ENCODE measurements at regions not wholly inside any gene's neighbourhood (a gene's known extent, or its start where the extent isn't known, plus 50 kb on each side); places are given as distances from the start of the nearest gene placed in this dataset.

DNA sequence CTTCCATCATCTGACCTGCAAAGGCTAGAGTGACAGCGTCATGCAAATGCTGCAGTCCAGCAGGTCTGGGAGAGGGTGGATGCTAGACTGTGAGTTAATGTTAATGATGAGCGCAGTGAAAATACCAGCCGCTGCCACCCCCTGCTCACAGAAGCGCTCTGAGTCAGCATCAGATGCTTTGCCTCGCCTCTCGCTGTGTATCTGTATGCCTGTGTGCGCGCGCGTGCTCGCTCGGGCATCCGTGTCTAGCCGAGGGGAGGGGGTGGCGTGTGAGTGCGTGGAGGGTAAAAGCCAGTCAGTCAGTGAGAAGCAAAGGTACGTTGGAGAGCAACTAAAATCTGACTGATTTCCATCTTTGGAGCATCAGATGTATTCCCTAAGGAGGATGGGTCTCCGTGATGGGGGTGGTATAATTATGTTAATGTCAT, 858.7 kb downstream of the USP25 start:
- peak in 1 of 2 donors; percentile 40 for TF ChIP-seq POLR2A (IDR thresholded peaks at IDR 0.05)
- TF ChIP-seq, protein P1, sequence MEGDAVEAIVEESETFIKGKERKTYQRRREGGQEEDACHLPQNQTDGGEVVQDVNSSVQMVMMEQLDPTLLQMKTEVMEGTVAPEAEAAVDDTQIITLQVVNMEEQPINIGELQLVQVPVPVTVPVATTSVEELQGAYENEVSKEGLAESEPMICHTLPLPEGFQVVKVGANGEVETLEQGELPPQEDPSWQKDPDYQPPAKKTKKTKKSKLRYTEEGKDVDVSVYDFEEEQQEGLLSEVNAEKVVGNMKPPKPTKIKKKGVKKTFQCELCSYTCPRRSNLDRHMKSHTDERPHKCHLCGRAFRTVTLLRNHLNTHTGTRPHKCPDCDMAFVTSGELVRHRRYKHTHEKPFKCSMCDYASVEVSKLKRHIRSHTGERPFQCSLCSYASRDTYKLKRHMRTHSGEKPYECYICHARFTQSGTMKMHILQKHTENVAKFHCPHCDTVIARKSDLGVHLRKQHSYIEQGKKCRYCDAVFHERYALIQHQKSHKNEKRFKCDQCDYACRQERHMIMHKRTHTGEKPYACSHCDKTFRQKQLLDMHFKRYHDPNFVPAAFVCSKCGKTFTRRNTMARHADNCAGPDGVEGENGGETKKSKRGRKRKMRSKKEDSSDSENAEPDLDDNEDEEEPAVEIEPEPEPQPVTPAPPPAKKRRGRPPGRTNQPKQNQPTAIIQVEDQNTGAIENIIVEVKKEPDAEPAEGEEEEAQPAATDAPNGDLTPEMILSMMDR (IDR thresholded peaks at IDR 0.05), result no peak
- 19 to 26% methylated on average over 18 of the region's 18 CpGs for WGBS, 2 donors
- peak; percentile 73 to 84 for DNase-seq
- intact Hi-C loops (cut with DNase I), result no loop called here
- peaks cover 16 to 21% of the 10 kb centered on the region in 2 donors for H3K4me1 ChIP-seq
- no peaks in the 10 kb centered on the region for H3K36me3 ChIP-seq
- H3K27ac ChIP-seq, result peak overlapping the region in 2 of 3 donors; percentile 34 to 63
- peak overlapping the region in 1 of 3 donors; percentile 16 for H3K4me3 ChIP-seq (replicated peaks in 1 of 3)
- H3K9me3 ChIP-seq, result no peaks in the 10 kb centered on the region
- no peaks in the 10 kb centered on the region for H3K27me3 ChIP-seq

DNA sequence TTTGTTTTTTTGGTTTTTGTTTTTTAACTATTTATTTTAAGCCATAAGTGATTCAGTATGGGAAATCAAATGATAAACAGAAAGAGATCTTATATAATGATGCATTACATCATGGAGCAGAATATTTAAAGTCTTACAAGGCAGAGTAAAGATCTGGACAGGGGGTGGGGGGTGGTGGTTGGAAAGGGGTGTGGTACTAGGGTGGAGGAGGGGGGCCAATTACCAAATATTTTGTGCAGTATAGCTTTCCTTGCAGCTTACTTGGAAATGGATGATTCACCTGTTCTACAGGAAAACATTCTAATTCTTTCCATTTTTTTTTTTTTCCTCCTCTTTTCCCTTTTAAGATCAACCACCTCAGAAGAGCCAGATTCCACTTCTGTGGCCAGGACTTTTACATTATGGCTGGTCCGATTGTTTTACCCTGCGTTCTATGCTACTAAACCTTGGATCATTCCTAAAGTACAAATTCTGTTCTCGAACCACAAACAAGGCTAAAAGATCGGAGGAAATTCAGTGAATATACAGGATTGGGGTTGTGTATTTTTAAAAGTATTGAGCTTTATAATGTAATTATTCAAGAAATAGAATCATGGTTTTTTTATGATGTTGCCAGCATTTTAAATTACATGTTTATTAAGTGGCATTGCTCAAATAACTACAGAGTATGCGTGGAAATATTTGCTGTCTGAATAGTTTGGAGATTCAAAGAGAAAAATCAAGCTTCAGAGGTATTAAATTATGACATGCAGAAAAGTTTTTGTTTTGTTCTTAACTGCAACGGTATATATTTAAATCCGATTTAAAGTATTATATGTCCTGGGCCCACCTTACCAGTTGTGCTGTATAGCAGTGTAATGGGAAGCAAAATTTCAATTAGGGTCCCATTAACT, 859.5 kb downstream of the USP25 start:
- no peaks in the 10 kb centered on the region for H3K9me3 ChIP-seq
- no peak overlapping the region for H3K4me3 ChIP-seq (replicated peaks in 1 of 3)
- H3K4me1 ChIP-seq, result peaks cover 16 to 21% of the 10 kb centered on the region in 2 donors
- intact Hi-C loops (cut with DNase I), result no loop called here
- H3K27me3 ChIP-seq, result no peaks in the 10 kb centered on the region
- peak overlapping the region in 1 of 3 donors; percentile 63 for H3K27ac ChIP-seq
- no peaks in the 10 kb centered on the region for H3K36me3 ChIP-seq
- WGBS, 2 donors, result 93 to 95% methylated on average over 7 of the region's 7 CpGs
- DNase-seq, result no peak
- TF ChIP-seq POLR2A (IDR thresholded peaks at IDR 0.05), result no peak
- TF ChIP-seq, protein P1 (IDR thresholded peaks at IDR 0.05), result no peak

DNA sequence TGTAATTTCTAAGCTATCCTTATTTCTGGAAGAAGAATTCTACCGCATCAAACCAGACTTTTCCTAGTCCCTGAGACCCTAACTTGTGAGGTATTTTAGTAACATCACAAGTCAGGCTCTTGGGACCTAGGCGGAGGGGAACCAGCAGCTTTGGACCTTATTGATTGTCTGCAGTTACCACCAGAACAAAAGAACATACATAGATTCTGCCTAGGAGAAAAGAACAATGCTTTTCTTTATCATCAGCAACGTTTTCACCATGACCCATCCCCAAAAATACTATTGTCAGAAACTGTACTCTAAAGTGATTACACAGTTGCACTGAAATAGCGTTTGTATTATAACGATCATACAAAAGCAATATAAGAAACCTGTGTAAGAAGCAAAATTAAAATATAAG, 860.4 kb downstream of the USP25 start:
- 89 to 90% methylated on average over 5 of the region's 5 CpGs for WGBS, 2 donors
- no peak for TF ChIP-seq POLR2A (IDR thresholded peaks at IDR 0.05)
- TF ChIP-seq, protein P1 (IDR thresholded peaks at IDR 0.05), result no peak
- H3K4me1 ChIP-seq, result peaks cover 16 to 21% of the 10 kb centered on the region in 2 donors
- DNase-seq, result no peak
- H3K27ac ChIP-seq, result no peak overlapping the region
- no peaks in the 10 kb centered on the region for H3K9me3 ChIP-seq
- no peak overlapping the region for H3K4me3 ChIP-seq (replicated peaks in 1 of 3)
- H3K36me3 ChIP-seq, result no peaks in the 10 kb centered on the region
- H3K27me3 ChIP-seq, result no peaks in the 10 kb centered on the region
- intact Hi-C loops (cut with DNase I), result no loop called here

DNA sequence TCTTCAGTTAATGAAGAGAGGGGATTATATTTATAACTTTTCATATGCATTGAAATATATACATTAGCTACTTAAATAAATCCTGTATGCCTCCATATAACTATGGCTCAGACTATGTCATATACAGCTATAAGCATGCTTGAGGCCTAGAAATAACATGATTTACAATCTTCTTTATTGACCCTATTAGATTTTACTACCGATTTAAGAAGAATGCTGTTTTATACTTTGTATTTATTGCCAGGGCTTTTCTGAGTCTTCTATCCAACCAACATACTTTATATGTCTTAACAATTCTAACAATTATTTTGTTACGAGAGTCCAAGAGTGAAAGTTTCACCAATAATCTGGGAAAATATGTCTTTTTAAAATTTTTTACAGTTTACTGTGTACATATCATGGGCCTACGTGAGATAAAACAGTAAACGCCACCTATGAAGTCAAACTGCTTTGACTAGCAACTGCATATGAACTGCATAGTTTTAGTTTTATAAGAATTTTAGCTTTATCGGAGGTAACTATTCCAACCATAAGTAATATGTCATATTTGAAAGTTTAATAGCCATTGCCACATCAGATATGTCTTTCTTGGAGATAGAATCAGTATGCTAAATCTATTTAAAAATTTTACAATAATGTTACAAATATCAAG, 861.0 kb downstream of the USP25 start:
- 94 to 97% methylated on average over 5 of the region's 5 CpGs for WGBS, 2 donors
- no peak for DNase-seq
- Histone ChIP-seq H3K27ac (no peak overlapping the region), H3K4me1 (peaks cover 16 to 21% of the 10 kb centered on the region in 2 donors), H3K4me3 (replicated peaks in 1 of 3) (no peak overlapping the region), H3K36me3 (no peaks in the 10 kb centered on the region), H3K9me3 (no peaks in the 10 kb centered on the region), H3K27me3 (no peaks in the 10 kb centered on the region)
- TF ChIP-seq POLR2A (IDR thresholded peaks at IDR 0.05), result no peak
- TF ChIP-seq, protein P1 (IDR thresholded peaks at IDR 0.05), result no peak
- intact Hi-C loops (cut with DNase I), result no loop called here

DNA sequence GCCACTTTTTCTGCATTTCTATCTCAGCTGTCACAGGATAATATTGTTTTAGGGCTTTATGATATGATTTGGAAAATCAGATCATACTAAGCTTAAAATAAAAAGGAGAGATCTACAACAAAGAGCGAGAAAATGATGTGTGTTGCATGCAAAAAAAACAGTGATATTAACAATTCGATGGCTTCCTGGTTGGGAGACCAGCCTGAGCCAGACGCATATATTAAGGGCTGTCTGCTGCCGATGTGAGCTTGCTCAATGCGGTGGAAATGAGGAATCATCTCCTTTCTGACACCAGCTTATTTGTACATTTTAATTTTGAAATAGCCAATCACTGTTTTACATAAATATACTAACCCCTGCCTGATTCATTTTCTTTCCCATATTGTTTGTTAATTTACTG, 862.6 kb downstream of the USP25 start:
- WGBS, 2 donors, result 82 to 87% methylated on average over 5 of the region's 5 CpGs

More for the DNA sequence above, 862.6 kb downstream of the USP25 start:
- Histone ChIP-seq H3K27me3 (no peaks in the 10 kb centered on the region), H3K36me3 (no peaks in the 10 kb centered on the region), H3K4me3 (replicated peaks in 1 of 3) (no peak overlapping the region), H3K27ac (no peak overlapping the region), H3K9me3 (no peaks in the 10 kb centered on the region), H3K4me1 (peaks cover 7 to 8% of the 10 kb centered on the region in 2 donors)
- intact Hi-C loops (cut with DNase I), result no loop called here
- DNase-seq, result no peak
- TF ChIP-seq POLR2A (IDR thresholded peaks at IDR 0.05), result no peak
- TF ChIP-seq, protein P1 (IDR thresholded peaks at IDR 0.05), result no peak
